ENCODE measurements at regions not wholly inside any gene's neighbourhood (a gene's known extent, or its start where the extent isn't known, plus 50 kb on each side); places are given as distances from the start of the nearest gene placed in this dataset.

GRCh38 chr18:65527879-65528633 lies 222.8 kb upstream of the CDH7 start (continued):
- TF ChIP-seq ELK3 (CRISPR knock-in tag; IDR thresholded peaks at IDR 0.05): no peak
- no peak for TF ChIP-seq TAF9B (IDR thresholded peaks at IDR 0.05; ENCODE audit: partially characterized antibody)
- TF ChIP-seq ZNF277 (CRISPR knock-in tag; IDR thresholded peaks at IDR 0.05; ENCODE audit: borderline replicate concordance): no peak
- no peak for TF ChIP-seq ZNF589 (CRISPR knock-in tag; IDR thresholded peaks at IDR 0.05; ENCODE audit: low read depth)
- TF ChIP-seq BRCA1 (IDR thresholded peaks at IDR 0.05): no peak
- no peak for TF ChIP-seq BRCA1 (CRISPR knock-in tag; IDR thresholded peaks at IDR 0.05)

GRCh38 chr18:65526099-65526498 lies 224.7 kb upstream of the CDH7 start:
- intact Hi-C loops (cut with micrococcal nuclease): no loop called here
- Histone ChIP-seq H3K9ac (ENCODE audit: insufficient read depth in 1 of 2, low read depth in 2 of 2, low read length in 2 of 2) (no peak overlapping the region), H3K79me2 (ENCODE audit: control insufficient read depth, insufficient read depth, low read length) (no peaks in the 10 kb centered on the region), H4K20me1 (replicated peaks; ENCODE audit: control insufficient read depth, insufficient read depth, low read length) (no peaks in the 10 kb centered on the region), H3K4me1 (replicated peaks in 1 of 2; ENCODE audit: control insufficient read depth in 2 of 2, insufficient read depth in 2 of 2, low read length in 2 of 2) (no peaks in the 10 kb centered on the region), H3K36me3 (ENCODE audit: control insufficient read depth, insufficient read depth, low read length) (no peaks in the 10 kb centered on the region), H3K27me3 (ENCODE audit: control insufficient read depth in 2 of 2, insufficient read depth in 2 of 2, low read length in 2 of 2) (no peaks in the 10 kb centered on the region), H3K27ac (ENCODE audit: extremely low read depth, low read depth, low read length) (no peak overlapping the region), H3K9me3 (replicated peaks; ENCODE audit: control insufficient read depth, insufficient read depth, low read depth, low read length) (no peaks in the 10 kb centered on the region), H3K4me3 (no peak overlapping the region), H3K9me1 (ENCODE audit: control insufficient read depth, insufficient read depth, low read length) (no peaks in the 10 kb centered on the region), H2AFZ (ENCODE audit: low read depth, low read length) (no peak overlapping the region), H3K4me2 (ENCODE audit: insufficient read depth, low read length) (no peak overlapping the region)
- FAIRE-seq (no peak), DNase-seq (ENCODE audit: extremely low read depth in 1 of 4, low spot score in 3 of 4) (no peak), ATAC-seq (no peak)
- ChIA-PET CTCF (ENCODE audit: low intra/inter-chr PET ratio) (no interaction called here), POLR2A (no interaction called here)
- BruUV-seq (replicated peaks): no TSS peak
- in situ Hi-C loops (cut with MboI): no loop called here
- WGBS (ENCODE audit: insufficient coverage, low coverage, missing lambda C conversion rate): 0% methylated on average over 1 of the region's 1 CpG
- TF ChIP-seq ZFPM2 (CRISPR knock-in tag; IDR thresholded peaks at IDR 0.05): no peak
- TF ChIP-seq ZNF79 (CRISPR knock-in tag; IDR thresholded peaks at IDR 0.05; ENCODE audit: low read depth): no peak
- no peak for TF ChIP-seq KAT8 (IDR thresholded peaks at IDR 0.05; ENCODE audit: low read depth)
- no peak for TF ChIP-seq FUS (optimal IDR thresholded peaks at IDR 0.05; ENCODE audit: low read depth, low read length)
- TF ChIP-seq MXD1 (CRISPR knock-in tag; IDR thresholded peaks at IDR 0.05; ENCODE audit: borderline replicate concordance, poor library complexity, severe bottlenecking): no peak
- TF ChIP-seq USF2 (CRISPR knock-in tag; IDR thresholded peaks at IDR 0.05): no peak
- no peak for TF ChIP-seq ETV6 (IDR thresholded peaks at IDR 0.05; ENCODE audit: borderline replicate concordance in 1 of 2, low read depth in 2 of 2, low read length in 1 of 2)
- no peak for TF ChIP-seq ETV6 (CRISPR knock-in tag; IDR thresholded peaks at IDR 0.05; ENCODE audit: borderline replicate concordance)
- TF ChIP-seq RAD51 (IDR thresholded peaks at IDR 0.05; ENCODE audit: borderline replicate concordance, low read depth): no peak
- no peak for TF ChIP-seq DDX20 (tag; IDR thresholded peaks at IDR 0.05; ENCODE audit: low read depth)

Measured in K562 (cell line).